ENCODE measurements at regions not wholly inside any gene's neighbourhood (a gene's known extent, or its start where the extent isn't known, plus 50 kb on each side); places are given as distances from the start of the nearest gene placed in this dataset.
"Not testable (repeated sequence)": the region's sequence is repeated elsewhere in the genome, so short reads cannot be mapped to it uniquely, and the experiment has no call there.

GRCh38 chr14:30017370-30017993 lies 89.8 kb upstream of the PRKD1 start:
- Mint-ChIP-seq H3K36me3 (no peaks in the 10 kb centered on the region), H3K4me3 (no peak overlapping the region), H3K4me1 (no peaks in the 10 kb centered on the region), H3K27me3 (ENCODE audit: low read depth) (no peaks in the 10 kb centered on the region), H3K9me3 (no peaks in the 10 kb centered on the region), H3K27ac (no peak overlapping the region)
- TF ChIP-seq CTCF (IDR thresholded peaks at IDR 0.05; ENCODE audit: unreplicated experiment), result no peak
- no peak for DNase-seq (ENCODE audit: low spot score in 2 of 2, unreplicated experiment in 2 of 2)

GRCh38 chr14:30020271-30020670 lies 92.6 kb upstream of the PRKD1 start:
- Mint-ChIP-seq H3K4me1 (no peaks in the 10 kb centered on the region), H3K27ac (no peak overlapping the region), H3K4me3 (no peak overlapping the region), H3K27me3 (ENCODE audit: low read depth) (no peaks in the 10 kb centered on the region), H3K9me3 (peaks cover 11% of the 10 kb centered on the region), H3K36me3 (no peaks in the 10 kb centered on the region)
- TF ChIP-seq CTCF (IDR thresholded peaks at IDR 0.05; ENCODE audit: unreplicated experiment), result no peak
- DNase-seq (ENCODE audit: low spot score in 2 of 2, unreplicated experiment in 2 of 2), result no peak

- Mint-ChIP-seq H3K4me3 (no peak overlapping the region), H3K4me1 (no peaks in the 10 kb centered on the region), H3K27me3 (ENCODE audit: low read depth) (no peaks in the 10 kb centered on the region), H3K36me3 (no peaks in the 10 kb centered on the region), H3K27ac (no peak overlapping the region), H3K9me3 (peaks cover 14% of the 10 kb centered on the region)
- no peak for DNase-seq (ENCODE audit: low spot score in 2 of 2, unreplicated experiment in 2 of 2)
- TF ChIP-seq CTCF (IDR thresholded peaks at IDR 0.05; ENCODE audit: unreplicated experiment), result no peak
These were observed 93.0 kb upstream of the PRKD1 start for GRCh38 chr14:30020687-30021086.

- DNase-seq (ENCODE audit: low spot score in 2 of 2, unreplicated experiment in 2 of 2); H3K36me3 Mint-ChIP-seq; H3K27me3 Mint-ChIP-seq (ENCODE audit: low read depth); H3K4me1 Mint-ChIP-seq; H3K27ac Mint-ChIP-seq; H3K4me3 Mint-ChIP-seq: not testable (repeated sequence)
- peaks cover 25% of the 10 kb centered on the region for H3K9me3 Mint-ChIP-seq
These were observed 95.7 kb upstream of the PRKD1 start for GRCh38 chr14:30023350-30023749.

- H3K9me3 Mint-ChIP-seq, result peaks cover 21% of the 10 kb centered on the region
- H3K27me3 Mint-ChIP-seq (ENCODE audit: low read depth), result no peaks in the 10 kb centered on the region
- no peaks in the 10 kb centered on the region for H3K4me1 Mint-ChIP-seq
- no peaks in the 10 kb centered on the region for H3K36me3 Mint-ChIP-seq
- no peak for DNase-seq (ENCODE audit: low spot score in 2 of 2, unreplicated experiment in 2 of 2)
- no peak overlapping the region for H3K27ac Mint-ChIP-seq
- no peak overlapping the region for H3K4me3 Mint-ChIP-seq
- no peak for TF ChIP-seq CTCF (IDR thresholded peaks at IDR 0.05; ENCODE audit: unreplicated experiment)
These were observed 106.5 kb upstream of the PRKD1 start for GRCh38 chr14:30034152-30034551.

- H3K4me1 Mint-ChIP-seq, result no peaks in the 10 kb centered on the region
- TF ChIP-seq CTCF (IDR thresholded peaks at IDR 0.05; ENCODE audit: unreplicated experiment), result no peak
- peaks cover 17% of the 10 kb centered on the region for H3K9me3 Mint-ChIP-seq
- H3K27ac Mint-ChIP-seq, result no peak overlapping the region
- H3K36me3 Mint-ChIP-seq, result no peaks in the 10 kb centered on the region
- DNase-seq (ENCODE audit: low spot score in 2 of 2, unreplicated experiment in 2 of 2), result no peak
- no peaks in the 10 kb centered on the region for H3K27me3 Mint-ChIP-seq (ENCODE audit: low read depth)
- no peak overlapping the region for H3K4me3 Mint-ChIP-seq
These were observed 107.7 kb upstream of the PRKD1 start for GRCh38 chr14:30035361-30035760.
